ENCODE measurements at regions not wholly inside any gene's neighbourhood (a gene's known extent, or its start where the extent isn't known, plus 50 kb on each side); places are given as distances from the start of the nearest gene placed in this dataset.

DNA sequence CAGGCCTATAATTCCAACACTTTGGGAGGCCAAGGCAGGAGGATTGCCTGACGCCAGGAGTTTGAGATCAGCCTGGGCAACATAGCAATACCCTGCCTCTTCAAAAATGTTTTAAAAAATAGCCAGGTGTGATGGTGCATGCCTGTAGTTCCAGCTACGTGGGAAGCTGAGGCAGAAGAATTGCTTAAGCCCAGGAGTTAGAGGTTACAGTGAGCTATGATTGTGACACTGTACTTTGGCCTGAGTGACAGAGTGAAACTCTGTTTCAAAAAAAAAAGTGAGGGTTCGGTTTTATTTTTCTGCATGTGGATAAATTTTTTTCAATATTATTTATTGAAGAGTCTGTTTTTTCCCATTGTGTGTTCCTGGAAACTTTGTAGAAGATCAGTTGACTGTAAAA, 208.1 kb downstream of the SLC4A3 start:
- H3K27ac ChIP-seq (ENCODE audit: low read depth, low read length) = no peak overlapping the region
- no peak overlapping the region for H2AFZ ChIP-seq (ENCODE audit: low read length, unreplicated experiment)
- no peaks in the 10 kb centered on the region for H3K79me2 ChIP-seq (ENCODE audit: control insufficient read depth, insufficient read depth, low read length, unreplicated experiment)
- no peaks in the 10 kb centered on the region for H3K4me1 ChIP-seq (ENCODE audit: control insufficient read depth, insufficient read depth, low read length, unreplicated experiment)
- peaks cover 14% of the 10 kb centered on the region; the same call in 1 of the 2 replicates for H3K27me3 ChIP-seq (ENCODE audit: insufficient read depth, low read length)
- H3K36me3 ChIP-seq (ENCODE audit: insufficient read depth, low read length) = no peaks in the 10 kb centered on the region
- no peak overlapping the region for H3K4me3 ChIP-seq (ENCODE audit: low read depth, low read length)

DNA sequence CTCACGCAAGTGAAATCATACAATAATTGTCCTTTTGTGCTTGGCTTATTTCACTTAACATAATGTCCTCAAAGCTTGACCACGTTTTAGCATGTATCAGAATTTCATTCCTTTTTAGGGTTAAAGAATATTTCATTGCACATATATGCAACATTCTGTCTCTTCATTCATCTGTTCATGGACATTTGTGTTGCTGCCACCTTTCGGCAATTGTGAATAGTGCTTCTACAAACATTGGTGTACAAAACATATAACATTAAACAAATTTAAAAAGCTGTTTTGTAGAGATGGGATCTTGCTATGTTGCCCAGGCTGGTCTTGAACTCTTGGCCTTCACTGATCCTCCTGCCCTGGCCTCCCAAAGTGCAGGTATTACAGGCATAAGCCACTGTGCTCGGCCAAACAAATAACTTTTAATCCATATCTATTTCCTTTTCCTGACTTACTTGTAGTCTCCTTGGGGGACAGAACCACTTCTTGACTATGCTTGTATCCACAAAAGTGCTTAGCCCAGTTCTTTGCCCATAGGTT, 209.3 kb downstream of the SLC4A3 start:
- Histone ChIP-seq H3K27ac (ENCODE audit: low read depth, low read length) (no peak overlapping the region), H3K4me3 (ENCODE audit: low read depth, low read length) (no peak overlapping the region), H3K36me3 (ENCODE audit: insufficient read depth, low read length) (no peaks in the 10 kb centered on the region), H3K79me2 (ENCODE audit: control insufficient read depth, insufficient read depth, low read length, unreplicated experiment) (no peaks in the 10 kb centered on the region), H2AFZ (ENCODE audit: low read length, unreplicated experiment) (no peak overlapping the region), H3K4me1 (ENCODE audit: control insufficient read depth, insufficient read depth, low read length, unreplicated experiment) (no peaks in the 10 kb centered on the region), H3K27me3 (ENCODE audit: insufficient read depth, low read length) (peaks cover 12% of the 10 kb centered on the region; the same call in 1 of the 2 replicates)

DNA sequence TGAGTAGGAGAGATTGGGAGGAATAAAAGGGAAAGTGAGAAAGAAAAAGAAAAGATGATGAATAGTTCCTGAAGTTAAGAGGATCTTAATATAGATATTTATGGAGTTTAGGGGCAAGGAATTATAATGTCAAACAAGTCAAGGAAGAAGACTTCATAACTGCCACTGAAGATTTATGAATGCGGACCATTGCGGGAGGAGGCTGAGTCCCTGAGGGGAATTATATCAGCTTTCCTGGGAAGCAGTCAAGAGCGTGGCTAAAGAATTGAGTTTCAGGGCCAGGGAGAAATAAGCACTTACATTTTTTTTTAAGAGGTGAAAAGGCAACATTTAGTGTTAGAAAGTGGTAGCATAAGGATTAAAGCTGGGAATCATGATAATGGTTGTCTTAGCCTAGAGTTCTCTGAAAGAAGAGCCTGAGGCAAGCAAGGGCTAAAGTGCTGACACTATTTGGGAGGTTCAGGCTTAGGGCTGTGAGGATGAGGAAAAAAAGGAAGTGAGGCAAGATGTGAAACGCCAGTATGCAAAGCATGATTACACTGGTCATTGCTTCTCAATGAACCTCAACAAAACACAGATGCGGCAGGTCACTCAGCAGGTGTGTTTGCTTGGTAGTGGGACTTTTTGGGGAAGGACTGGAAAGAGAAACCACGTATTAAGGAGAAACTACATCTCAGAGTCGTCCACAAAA, 217.1 kb downstream of the SLC4A3 start:
- Histone ChIP-seq H3K36me3 (ENCODE audit: insufficient read depth, low read length) (no peaks in the 10 kb centered on the region), H2AFZ (ENCODE audit: low read length, unreplicated experiment) (no peak overlapping the region), H3K4me1 (ENCODE audit: control insufficient read depth, insufficient read depth, low read length, unreplicated experiment) (no peaks in the 10 kb centered on the region), H3K4me3 (ENCODE audit: low read depth, low read length) (no peak overlapping the region), H3K27ac (ENCODE audit: low read depth, low read length) (no peak overlapping the region), H3K79me2 (ENCODE audit: control insufficient read depth, insufficient read depth, low read length, unreplicated experiment) (no peaks in the 10 kb centered on the region), H3K27me3 (ENCODE audit: insufficient read depth, low read length) (peaks cover 21% of the 10 kb centered on the region; the same call in 1 of the 2 replicates)

DNA sequence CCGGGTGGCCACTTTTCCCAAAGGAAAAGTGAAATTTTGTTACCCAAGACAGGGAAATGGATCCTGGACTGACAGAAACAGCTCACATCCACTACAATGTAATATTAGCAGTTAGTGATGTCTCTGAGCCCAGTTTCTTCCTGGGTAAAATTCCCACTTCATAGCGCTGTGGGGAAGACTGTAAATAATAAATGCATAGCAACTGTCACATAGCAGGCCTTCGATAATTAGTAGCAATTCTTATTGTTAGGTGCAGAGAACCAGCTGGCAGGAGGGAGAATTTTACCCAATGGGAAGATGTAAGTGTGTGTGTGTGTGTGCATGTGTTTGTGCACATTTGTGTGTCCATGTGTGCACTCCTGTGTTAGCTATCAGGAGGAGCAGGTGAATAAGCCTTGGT, 221.5 kb downstream of the SLC4A3 start:
- Histone ChIP-seq H3K4me1 (ENCODE audit: control insufficient read depth, insufficient read depth, low read length, unreplicated experiment) (no peaks in the 10 kb centered on the region), H3K79me2 (ENCODE audit: control insufficient read depth, insufficient read depth, low read length, unreplicated experiment) (no peaks in the 10 kb centered on the region), H3K27ac (ENCODE audit: low read depth, low read length) (no peak overlapping the region), H2AFZ (ENCODE audit: low read length, unreplicated experiment) (no peak overlapping the region), H3K27me3 (ENCODE audit: insufficient read depth, low read length) (peaks cover 25% of the 10 kb centered on the region; the same call in 1 of the 2 replicates), H3K36me3 (ENCODE audit: insufficient read depth, low read length) (no peaks in the 10 kb centered on the region), H3K4me3 (ENCODE audit: low read depth, low read length) (no peak overlapping the region)

DNA sequence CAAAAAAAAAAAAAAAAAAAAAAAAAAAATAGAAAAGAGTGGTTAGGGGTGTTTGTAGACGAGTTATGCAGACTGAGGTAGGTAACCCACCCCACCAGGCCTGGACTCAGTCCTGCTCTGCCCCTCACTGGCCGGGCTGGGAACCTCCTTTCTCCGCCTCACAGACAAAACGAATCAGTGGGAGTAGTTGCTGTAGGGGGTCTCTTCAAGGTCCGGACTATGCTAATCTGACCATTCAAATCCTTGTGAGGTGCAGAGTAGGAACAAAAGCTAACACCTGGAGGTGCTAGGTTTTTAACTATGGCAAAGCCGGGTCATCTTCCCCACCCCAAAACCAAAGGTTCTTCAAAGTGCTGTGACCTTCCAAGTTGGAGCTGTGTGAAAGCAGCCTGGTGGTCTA, 223.7 kb downstream of the SLC4A3 start:
- no peak overlapping the region for H3K4me3 ChIP-seq (ENCODE audit: low read depth, low read length)
- H2AFZ ChIP-seq (ENCODE audit: low read length, unreplicated experiment) = no peak overlapping the region
- no peaks in the 10 kb centered on the region for H3K79me2 ChIP-seq (ENCODE audit: control insufficient read depth, insufficient read depth, low read length, unreplicated experiment)
- H3K4me1 ChIP-seq (ENCODE audit: control insufficient read depth, insufficient read depth, low read length, unreplicated experiment) = no peaks in the 10 kb centered on the region
- no peaks in the 10 kb centered on the region for H3K36me3 ChIP-seq (ENCODE audit: insufficient read depth, low read length)
- H3K27ac ChIP-seq (ENCODE audit: low read depth, low read length) = no peak overlapping the region
- H3K27me3 ChIP-seq (ENCODE audit: insufficient read depth, low read length) = peaks cover 18% of the 10 kb centered on the region; the same call in 1 of the 2 replicates

DNA sequence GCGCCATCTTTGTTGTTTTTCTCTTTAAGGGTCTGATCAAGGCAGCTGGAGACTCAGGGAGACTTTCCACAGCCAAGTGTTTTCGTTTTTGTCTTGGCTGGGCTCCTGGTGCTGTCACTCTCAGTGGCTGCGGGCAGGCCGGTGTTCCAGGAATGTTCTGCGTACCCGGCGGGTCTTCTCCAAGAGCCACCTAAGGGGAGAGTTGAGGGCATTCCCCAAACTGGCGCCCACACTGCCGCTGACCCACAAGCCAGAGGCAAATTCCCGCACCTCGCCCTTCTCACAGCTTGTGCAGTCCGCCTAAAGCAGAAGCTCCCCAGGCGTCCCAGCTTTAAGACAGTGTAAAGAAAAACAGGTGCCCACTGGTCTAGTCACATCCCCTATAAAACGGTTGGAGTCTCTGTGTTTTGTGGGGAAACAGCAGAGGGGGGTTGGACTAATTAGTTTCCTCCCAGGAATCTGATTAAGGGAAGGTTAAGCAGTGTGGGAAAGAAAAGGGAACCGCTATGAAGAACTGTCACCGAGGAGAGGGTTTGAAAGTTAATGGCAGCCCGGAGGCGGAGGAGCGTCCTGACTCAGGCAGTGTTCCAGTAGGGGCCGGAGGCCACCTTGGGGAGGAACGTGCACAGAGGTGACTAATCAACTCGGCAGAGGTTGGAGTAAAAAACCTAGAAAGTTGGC, 224.5 kb downstream of the SLC4A3 start:
- Histone ChIP-seq H3K79me2 (ENCODE audit: control insufficient read depth, insufficient read depth, low read length, unreplicated experiment) (no peaks in the 10 kb centered on the region), H3K4me3 (ENCODE audit: low read depth, low read length) (no peak overlapping the region), H3K27ac (ENCODE audit: low read depth, low read length) (no peak overlapping the region), H3K4me1 (ENCODE audit: control insufficient read depth, insufficient read depth, low read length, unreplicated experiment) (no peaks in the 10 kb centered on the region), H2AFZ (ENCODE audit: low read length, unreplicated experiment) (no peak overlapping the region), H3K36me3 (ENCODE audit: insufficient read depth, low read length) (no peaks in the 10 kb centered on the region), H3K27me3 (ENCODE audit: insufficient read depth, low read length) (peaks cover 17% of the 10 kb centered on the region; the same call in 1 of the 2 replicates)

DNA sequence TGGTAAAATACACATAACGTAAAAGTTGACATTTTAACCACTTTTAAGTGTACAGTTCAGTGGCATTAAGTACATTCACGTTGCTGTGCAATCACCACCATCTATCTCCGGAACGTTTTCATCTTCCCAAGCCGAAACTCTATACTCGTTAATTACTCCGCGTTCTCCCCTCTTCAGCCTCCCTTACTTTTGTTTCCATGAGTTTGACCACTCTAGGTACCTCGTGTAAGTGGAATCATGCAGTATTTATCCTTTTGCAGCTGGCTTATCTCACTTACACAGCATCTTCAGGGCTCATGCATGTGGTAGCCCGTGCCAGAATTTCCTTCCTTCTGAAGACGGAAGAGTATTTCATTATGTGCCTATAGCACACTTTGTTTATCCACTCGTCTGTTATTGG, 225.2 kb downstream of the SLC4A3 start:
- no peaks in the 10 kb centered on the region for H3K79me2 ChIP-seq (ENCODE audit: control insufficient read depth, insufficient read depth, low read length, unreplicated experiment)
- no peaks in the 10 kb centered on the region for H3K4me1 ChIP-seq (ENCODE audit: control insufficient read depth, insufficient read depth, low read length, unreplicated experiment)
- H3K4me3 ChIP-seq (ENCODE audit: low read depth, low read length) = no peak overlapping the region
- no peak overlapping the region for H3K27ac ChIP-seq (ENCODE audit: low read depth, low read length)
- H3K27me3 ChIP-seq (ENCODE audit: insufficient read depth, low read length) = peaks cover 19% of the 10 kb centered on the region; the same call in 1 of the 2 replicates
- H2AFZ ChIP-seq (ENCODE audit: low read length, unreplicated experiment) = no peak overlapping the region
- no peaks in the 10 kb centered on the region for H3K36me3 ChIP-seq (ENCODE audit: insufficient read depth, low read length)

DNA sequence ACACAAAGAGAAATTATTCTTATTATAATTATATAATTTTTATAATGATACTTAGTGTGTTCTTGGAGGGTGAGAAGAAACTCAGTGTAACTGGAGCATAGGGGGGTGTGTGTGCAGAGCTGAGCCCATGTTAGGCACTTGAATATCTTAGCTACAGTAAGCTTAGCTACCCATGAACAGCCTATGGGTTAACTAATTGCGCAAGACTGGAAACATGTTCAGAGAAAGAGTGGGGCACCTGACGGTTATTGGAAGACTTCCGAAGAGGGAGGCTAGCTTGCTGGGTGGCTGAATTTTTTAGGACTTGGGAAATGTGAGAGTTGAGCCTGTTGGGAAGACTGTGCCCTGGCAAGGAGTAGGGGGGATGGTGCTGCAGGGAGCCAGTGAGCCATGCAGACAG, 229.2 kb downstream of the SLC4A3 start:
- Histone ChIP-seq H3K27me3 (ENCODE audit: insufficient read depth, low read length) (peaks cover 14% of the 10 kb centered on the region; the same call in 1 of the 2 replicates), H3K36me3 (ENCODE audit: insufficient read depth, low read length) (no peaks in the 10 kb centered on the region), H3K4me3 (ENCODE audit: low read depth, low read length) (no peak overlapping the region), H2AFZ (ENCODE audit: low read length, unreplicated experiment) (no peak overlapping the region), H3K79me2 (ENCODE audit: control insufficient read depth, insufficient read depth, low read length, unreplicated experiment) (no peaks in the 10 kb centered on the region), H3K27ac (ENCODE audit: low read depth, low read length) (no peak overlapping the region), H3K4me1 (ENCODE audit: control insufficient read depth, insufficient read depth, low read length, unreplicated experiment) (no peaks in the 10 kb centered on the region)

DNA sequence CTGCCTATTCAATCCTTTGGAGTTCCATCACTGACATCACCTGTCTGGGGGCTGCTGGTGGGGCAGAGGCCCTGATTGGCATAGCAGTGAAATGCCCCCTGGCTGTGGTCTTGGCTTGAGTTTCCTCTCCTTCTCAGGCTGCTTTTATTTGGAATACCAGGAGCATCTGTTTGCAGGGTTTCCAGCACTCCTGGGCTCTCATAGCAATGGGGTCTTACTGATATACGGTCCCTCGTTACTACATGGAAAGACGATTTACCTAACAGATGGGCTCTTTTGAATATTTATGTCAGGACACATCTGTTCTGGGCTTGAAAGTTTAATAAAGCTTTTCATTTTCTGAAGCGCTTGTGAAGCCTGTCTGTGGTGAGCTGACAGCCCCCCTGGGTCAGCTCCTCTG, 230.3 kb downstream of the SLC4A3 start:
- Histone ChIP-seq H3K27me3 (ENCODE audit: insufficient read depth, low read length) (peaks cover 7% of the 10 kb centered on the region; the same call in 1 of the 2 replicates), H2AFZ (ENCODE audit: low read length, unreplicated experiment) (no peak overlapping the region), H3K4me3 (ENCODE audit: low read depth, low read length) (no peak overlapping the region), H3K79me2 (ENCODE audit: control insufficient read depth, insufficient read depth, low read length, unreplicated experiment) (no peaks in the 10 kb centered on the region), H3K36me3 (ENCODE audit: insufficient read depth, low read length) (no peaks in the 10 kb centered on the region), H3K4me1 (ENCODE audit: control insufficient read depth, insufficient read depth, low read length, unreplicated experiment) (no peaks in the 10 kb centered on the region), H3K27ac (ENCODE audit: low read depth, low read length) (no peak overlapping the region)

DNA sequence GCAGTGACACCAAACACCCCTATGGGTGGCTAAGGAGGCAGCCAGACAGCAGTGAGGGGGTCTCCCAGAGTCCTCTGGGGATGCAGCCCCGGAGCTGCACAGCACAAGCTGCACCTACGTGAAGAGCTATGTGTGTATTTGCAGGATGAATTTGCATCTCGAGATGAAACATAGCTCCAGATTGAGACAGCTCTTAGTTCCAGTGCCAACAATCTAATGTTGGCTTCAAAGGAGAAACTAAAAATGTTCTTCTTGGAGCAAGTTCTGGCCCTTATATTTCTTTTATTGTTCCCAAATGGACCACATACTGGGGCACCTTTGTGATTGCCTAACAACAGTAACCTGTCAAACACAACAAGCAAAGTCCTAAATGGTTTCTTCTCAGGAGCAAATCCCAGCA, 233.9 kb downstream of the SLC4A3 start:
- H3K79me2 ChIP-seq (ENCODE audit: control insufficient read depth, insufficient read depth, low read length, unreplicated experiment) = no peaks in the 10 kb centered on the region
- no peaks in the 10 kb centered on the region for H3K4me1 ChIP-seq (ENCODE audit: control insufficient read depth, insufficient read depth, low read length, unreplicated experiment)
- H3K36me3 ChIP-seq (ENCODE audit: insufficient read depth, low read length) = no peaks in the 10 kb centered on the region
- no peak overlapping the region for H3K27ac ChIP-seq (ENCODE audit: low read depth, low read length)
- peaks cover 3% of the 10 kb centered on the region; the same call in 1 of the 2 replicates for H3K27me3 ChIP-seq (ENCODE audit: insufficient read depth, low read length)
- H2AFZ ChIP-seq (ENCODE audit: low read length, unreplicated experiment) = no peak overlapping the region
- H3K4me3 ChIP-seq (ENCODE audit: low read depth, low read length) = no peak overlapping the region

DNA sequence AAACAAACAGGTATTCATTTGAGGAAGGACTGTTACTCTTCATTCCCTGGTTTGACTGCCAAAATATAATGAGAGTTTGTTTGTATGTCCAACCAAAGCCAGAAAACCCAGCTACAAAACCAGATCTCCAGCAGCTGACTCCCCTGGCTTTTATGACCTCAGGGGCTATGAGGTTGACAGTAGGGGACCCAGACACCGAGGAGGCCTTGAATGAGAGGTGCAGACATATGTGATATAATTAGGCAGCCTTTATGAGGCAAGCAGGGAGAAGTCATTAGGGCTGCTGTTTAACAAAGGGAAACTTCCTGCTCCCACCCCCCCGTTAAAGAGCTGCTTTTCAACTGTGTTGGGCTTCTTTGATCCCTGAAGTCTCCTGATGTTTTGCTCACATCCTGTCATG, 236.7 kb downstream of the SLC4A3 start:
- Histone ChIP-seq H3K27me3 (ENCODE audit: insufficient read depth, low read length) (no peaks in the 10 kb centered on the region), H3K4me3 (ENCODE audit: low read depth, low read length) (no peak overlapping the region), H3K27ac (ENCODE audit: low read depth, low read length) (no peak overlapping the region), H2AFZ (ENCODE audit: low read length, unreplicated experiment) (no peak overlapping the region), H3K4me1 (ENCODE audit: control insufficient read depth, insufficient read depth, low read length, unreplicated experiment) (no peaks in the 10 kb centered on the region), H3K79me2 (ENCODE audit: control insufficient read depth, insufficient read depth, low read length, unreplicated experiment) (no peaks in the 10 kb centered on the region), H3K36me3 (ENCODE audit: insufficient read depth, low read length) (no peaks in the 10 kb centered on the region)
